GM19240 (cell line): ENCODE measurements at regions not wholly inside any gene's neighbourhood (a gene's known extent, or its start where the extent isn't known, plus 50 kb on each side); places are given as distances from the start of the nearest gene placed in this dataset.

ENCODE experiments used
- DNase-seq: peaks from one replicate; pipeline ENCODE4 v3.0.0; 2011; ENCODE audit warnings: low spot score; ENCODE audit not compliant: insufficient read length

GRCh38 chr6:138577151-138577915 is 78.0 kb upstream of the NHSL1 start:
- no peak for DNase-seq

- no peak for DNase-seq
Observed at GRCh38 chr6:138580040-138580439, 80.7 kb upstream of the NHSL1 start.

- DNase-seq, result no peak
Observed at GRCh38 chr6:138580801-138581200, 81.5 kb upstream of the NHSL1 start.

GRCh38 chr6:138582573-138582972 is 83.3 kb upstream of the NHSL1 start:
- no peak for DNase-seq

DNA sequence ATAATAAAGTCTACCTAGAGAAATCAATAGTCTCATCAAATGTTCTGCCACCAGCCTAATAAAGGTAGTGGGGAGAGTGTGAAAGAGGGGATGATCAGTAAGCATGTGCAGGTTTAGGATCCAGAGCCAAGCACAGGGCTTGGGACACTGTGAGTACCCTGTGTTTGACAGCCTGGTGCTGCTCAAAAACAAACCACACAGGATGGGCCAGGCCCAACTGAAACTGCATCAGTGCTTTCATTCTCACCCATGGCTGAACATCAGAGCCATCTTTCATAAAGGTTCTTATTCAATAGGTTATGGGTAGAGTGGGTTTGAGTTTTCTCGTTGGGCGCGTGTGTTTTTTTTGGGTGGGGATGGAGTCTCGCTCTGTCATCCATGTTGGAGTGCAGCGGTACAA is 87.3 kb upstream of the NHSL1 start:
- DNase-seq, result no peak

DNA sequence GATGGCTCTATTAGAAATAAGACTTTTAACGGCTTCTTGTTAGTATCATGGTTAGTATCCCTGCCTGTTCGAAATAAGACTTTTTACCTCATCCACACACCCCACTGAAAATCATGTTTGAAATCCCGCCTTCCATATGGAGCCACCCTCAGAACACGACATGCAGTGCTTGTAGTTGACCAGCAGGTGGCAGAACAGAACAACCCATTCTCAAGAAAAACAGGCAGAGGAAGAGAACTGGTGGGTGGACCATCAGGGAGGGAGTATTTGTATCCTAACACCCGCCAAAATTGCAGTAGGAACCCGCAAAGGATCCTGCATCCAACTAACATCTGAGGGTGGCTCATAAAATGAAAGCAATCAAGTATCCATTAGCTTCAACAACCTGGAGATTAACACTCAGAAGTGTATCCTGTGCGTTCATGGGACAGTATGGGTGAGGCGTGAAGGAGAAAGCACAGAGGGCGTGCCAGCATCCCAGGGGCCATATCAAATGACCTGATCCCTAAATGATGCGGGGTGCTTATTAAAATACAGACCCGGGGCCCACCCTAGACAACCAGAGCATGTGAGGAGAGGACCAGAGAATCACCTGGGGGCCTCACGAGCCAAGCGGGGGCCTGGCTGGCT is 89.6 kb upstream of the NHSL1 start:
- DNase-seq, result peak; percentile 47

DNA sequence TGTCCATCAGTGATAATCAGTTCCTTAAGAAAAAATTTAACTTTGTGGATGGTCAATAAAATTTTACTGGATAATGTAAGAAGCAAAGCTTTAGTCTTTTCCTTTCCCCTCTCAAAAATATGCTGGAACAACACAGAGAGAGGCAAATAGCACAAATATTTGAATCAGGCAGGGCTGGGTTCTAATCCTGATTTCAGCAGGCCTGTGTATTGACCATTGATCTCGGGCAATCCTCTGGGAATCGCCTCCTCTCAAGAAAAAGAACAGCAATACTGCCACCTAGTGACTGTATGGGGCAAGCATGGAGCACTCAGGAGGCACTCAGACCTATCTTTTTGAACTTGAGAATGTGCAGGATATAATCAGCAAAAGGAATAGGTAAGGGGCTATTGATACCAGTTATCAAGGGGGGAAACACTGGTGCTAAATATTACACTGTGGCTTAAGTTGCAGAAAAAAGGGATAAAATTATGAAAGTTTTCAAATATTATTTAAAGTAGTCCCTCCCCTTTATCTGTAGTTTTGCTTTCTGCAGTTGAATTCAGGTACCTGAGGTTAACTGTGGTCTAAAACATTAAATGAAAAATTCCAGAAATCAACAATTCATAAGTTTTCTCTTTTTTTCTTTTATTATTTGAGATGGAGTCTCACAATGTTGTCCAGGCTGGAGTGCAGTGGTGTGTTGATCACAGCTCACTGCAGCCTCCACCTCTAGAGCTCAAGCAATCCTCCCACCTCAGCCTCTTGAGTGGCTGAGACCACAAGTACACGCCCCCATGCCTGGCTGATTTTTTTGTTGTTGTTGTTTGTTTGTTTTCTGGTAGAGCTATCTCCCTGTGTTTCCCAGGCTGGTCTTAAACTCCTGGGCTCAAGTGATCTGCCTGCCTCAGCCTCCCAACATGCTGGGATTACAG is 91.8 kb upstream of the NHSL1 start:
- no peak for DNase-seq

GRCh38 chr6:138592749-138593123 is 93.4 kb upstream of the NHSL1 start:
- DNase-seq, result no peak

GRCh38 chr6:138593124-138593877 is 94.0 kb upstream of the NHSL1 start:
- DNase-seq, result no peak

DNA sequence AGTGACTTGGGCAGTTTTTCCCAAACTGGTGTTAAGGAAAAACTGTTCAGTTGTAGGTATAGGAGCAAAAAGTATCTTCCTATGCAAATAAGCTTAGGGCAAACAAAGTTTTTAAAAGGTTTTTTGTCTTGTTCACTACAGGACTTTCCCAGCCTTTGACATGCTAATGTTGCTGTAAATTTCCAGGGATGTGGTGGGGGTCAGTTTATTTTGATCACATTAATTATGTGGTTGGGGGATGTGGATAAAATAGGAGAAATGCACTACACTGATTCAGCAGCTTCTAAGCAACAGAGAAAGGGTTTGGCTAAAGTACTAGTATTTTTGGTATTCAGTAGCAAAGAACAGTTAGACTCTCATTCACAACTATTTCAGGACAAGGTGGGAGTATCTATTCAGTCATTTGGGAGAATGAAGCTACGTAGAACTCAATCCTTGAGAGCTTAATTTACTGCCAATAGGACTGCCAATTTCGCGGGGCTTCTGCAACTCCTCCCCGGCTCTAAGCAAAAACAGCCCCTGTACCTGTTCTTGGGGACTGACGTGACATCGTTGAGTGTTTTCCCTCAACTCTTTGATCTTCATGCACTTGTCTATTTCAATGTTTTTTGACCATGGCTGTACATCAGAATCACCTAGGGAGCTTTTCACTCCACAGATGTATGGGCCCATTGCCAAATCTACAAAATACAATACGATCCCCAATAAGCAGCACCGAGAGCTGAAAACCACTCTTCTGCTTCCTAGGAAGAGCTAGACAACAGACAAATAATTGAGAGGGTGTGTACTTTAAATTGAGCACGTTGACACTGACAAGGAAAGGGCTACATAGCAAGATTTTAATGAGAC is 94.8 kb upstream of the NHSL1 start:
- no peak for DNase-seq

GRCh38 chr6:138594758-138595140 is 95.5 kb upstream of the NHSL1 start:
- DNase-seq, result no peak

GRCh38 chr6:138596126-138596525 is 96.8 kb upstream of the NHSL1 start:
- no peak for DNase-seq

DNA sequence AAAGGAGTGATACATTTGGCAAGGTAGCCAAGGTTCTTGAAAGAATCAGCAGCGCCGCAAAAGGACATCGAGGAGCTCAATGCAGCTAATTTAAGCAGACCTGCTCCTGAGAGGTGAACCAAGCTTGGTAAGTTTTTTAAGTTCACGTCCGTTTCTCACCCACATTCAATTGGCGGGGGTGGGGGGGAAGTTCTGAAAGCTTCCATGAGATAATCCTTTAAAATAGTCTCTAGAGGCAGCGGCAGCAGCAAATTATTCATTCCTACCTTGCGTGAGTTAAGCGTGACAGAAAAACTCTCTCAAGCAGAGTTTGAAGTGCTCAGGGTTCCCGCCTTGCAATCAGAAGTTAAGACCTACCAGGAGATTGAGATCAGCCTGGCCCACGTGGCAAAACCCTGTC is 97.3 kb upstream of the NHSL1 start:
- DNase-seq, result no peak

- DNase-seq, result no peak
Observed at GRCh38 chr6:138597336-138597735, 98.0 kb upstream of the NHSL1 start.

DNA sequence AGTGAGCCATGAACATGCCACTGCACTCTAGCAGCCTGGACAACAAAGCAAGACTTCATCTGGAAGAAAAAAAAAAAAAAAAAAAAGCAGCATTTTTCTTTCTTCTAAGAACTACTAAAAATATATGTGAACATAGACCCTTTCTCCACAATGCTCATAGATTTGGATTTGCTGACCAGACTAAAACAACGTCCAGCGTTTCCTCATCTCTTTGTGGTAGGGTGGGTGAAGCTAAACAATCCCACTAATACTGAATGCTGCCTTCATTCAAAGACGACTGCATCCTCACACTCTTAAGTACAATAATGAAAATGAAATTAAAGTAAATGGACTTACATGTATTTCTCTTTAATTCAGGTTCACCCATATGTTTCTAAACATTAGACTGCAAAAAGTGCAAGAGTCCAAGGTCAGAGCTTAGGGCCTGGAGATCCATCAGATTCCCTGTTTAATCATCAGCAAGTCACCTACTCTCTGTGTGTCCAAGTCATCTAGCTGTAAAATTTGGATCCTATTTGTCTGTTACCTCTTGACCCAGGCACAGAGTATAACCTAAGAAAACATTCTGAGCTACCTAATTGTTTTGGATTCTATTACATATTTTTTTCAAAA is 99.4 kb upstream of the NHSL1 start:
- DNase-seq, result no peak

DNA sequence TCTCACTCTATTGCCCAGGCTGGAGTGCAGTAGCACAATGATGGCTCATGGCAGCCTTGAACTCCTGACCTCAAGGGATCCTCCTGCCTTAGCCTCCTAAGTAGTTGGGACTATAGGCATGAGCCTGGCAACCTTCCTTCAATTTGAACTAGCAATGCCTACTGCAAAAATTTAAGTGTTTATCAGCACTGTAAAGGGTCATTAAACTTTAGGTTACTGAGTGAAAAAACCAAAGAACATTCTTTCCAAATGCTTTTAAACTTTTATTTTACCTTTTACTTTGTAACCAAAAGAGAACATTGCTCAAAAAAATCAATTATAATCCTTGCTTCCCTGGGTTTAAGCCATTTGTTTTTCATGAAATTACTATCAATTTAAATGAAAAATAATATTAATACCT is 101.0 kb upstream of the NHSL1 start:
- no peak for DNase-seq

DNA sequence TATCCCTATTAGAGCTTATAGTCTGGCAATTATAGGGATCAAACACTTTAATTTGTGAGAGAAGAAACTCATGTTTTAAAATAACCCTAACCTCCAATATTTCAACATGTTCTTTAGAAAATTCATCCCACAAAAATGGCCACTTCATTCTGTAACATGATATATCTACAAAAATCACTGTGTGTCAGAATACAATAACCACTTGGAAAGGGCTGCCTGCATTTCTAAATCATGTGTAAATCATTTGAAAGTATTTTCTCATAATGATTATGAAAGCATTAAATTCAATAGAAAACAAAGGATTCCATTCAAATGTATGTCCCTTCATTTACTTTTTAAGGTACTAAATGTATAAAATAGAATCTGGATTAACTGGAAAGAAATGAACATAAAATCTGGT is 101.4 kb upstream of the NHSL1 start:
- DNase-seq, result no peak

- DNase-seq, result no peak
Observed at GRCh38 chr6:138601128-138601527, 101.8 kb upstream of the NHSL1 start.

GRCh38 chr6:138605958-138606357 is 106.7 kb upstream of the NHSL1 start:
- no peak for DNase-seq
